H9 (cell line): ENCODE measurements at regions not wholly inside any gene's neighbourhood (a gene's known extent, or its start where the extent isn't known, plus 50 kb on each side); places are given as distances from the start of the nearest gene placed in this dataset.

Source experiments
- DNase-seq: peaks from one replicate; pipeline ENCODE4 v3.0.0-alpha.2; 2017
- H2AFZ ChIP-seq: one replicate; pipeline ENCODE4 v1.6.1; 2013; ENCODE audit warnings: mild to moderate bottlenecking, low read length, control low read depth, moderate library complexity
- H2AK5ac ChIP-seq: 2 replicates; pipeline ENCODE4 v1.6.1; 2013; ENCODE audit warnings: low read length, control low read depth, mixed read lengths; ENCODE audit not compliant: insufficient read length
- H2BK120ac ChIP-seq: one replicate; pipeline ENCODE4 v1.6.1; 2013; ENCODE audit warnings: low read depth, mild to moderate bottlenecking, low read length, control low read depth, inconsistent platforms; ENCODE audit not compliant: poor library complexity, severe bottlenecking
- H2BK12ac ChIP-seq: 2 replicates; pipeline ENCODE4 v1.6.1; 2013; ENCODE audit warnings: low read length, control low read depth, mixed read lengths, low read depth; ENCODE audit not compliant: insufficient read length
- H2BK15ac ChIP-seq: 2 replicates; pipeline ENCODE4 v1.6.1; 2013; ENCODE audit warnings: low read depth, low read length, control low read depth
- H2BK20ac ChIP-seq: one replicate; pipeline ENCODE4 v1.6.1; 2013; ENCODE audit warnings: low read depth, mild to moderate bottlenecking, low read length, control low read depth, inconsistent platforms; ENCODE audit not compliant: poor library complexity, severe bottlenecking
- H2BK5ac ChIP-seq: 2 replicates; pipeline ENCODE4 v1.6.1; 2013; ENCODE audit warnings: low read length, control low read depth, mixed read lengths; ENCODE audit not compliant: insufficient read length
- H3K14ac ChIP-seq: 2 replicates; pipeline ENCODE4 v1.6.1; 2013; ENCODE audit warnings: low read length, control low read depth; ENCODE audit not compliant: insufficient read depth
- H3K18ac ChIP-seq: 2 replicates; pipeline ENCODE4 v1.6.1; 2013; ENCODE audit warnings: low read depth, mild to moderate bottlenecking, mixed read lengths, low read length, control low read depth; ENCODE audit not compliant: insufficient read length
- H3K23ac ChIP-seq: 2 replicates; pipeline ENCODE4 v1.6.1; 2013; ENCODE audit warnings: low read length, control low read depth, mixed read lengths, low read depth; ENCODE audit not compliant: insufficient read length
- H3K23me2 ChIP-seq: 2 replicates; pipeline ENCODE4 v1.6.1; 2013; ENCODE audit warnings: low read depth, mild to moderate bottlenecking, mixed read lengths, low read length, control low read depth; ENCODE audit not compliant: insufficient read length, poor library complexity, severe bottlenecking
- H3K27ac ChIP-seq: 2 replicates; pipeline ENCODE4 v1.5.1; 2013; ENCODE audit warnings: low read length, control low read depth, mixed read lengths, low read depth; ENCODE audit not compliant: insufficient read length
- H3K27me3 ChIP-seq: 2 replicates; pipeline ENCODE4 v1.6.1; 2013; ENCODE audit warnings: low read length, control low read depth, inconsistent platforms; ENCODE audit not compliant: insufficient read depth
- H3K4ac ChIP-seq: 2 replicates; pipeline ENCODE4 v1.6.1; 2013; ENCODE audit warnings: low read depth, mild to moderate bottlenecking, control low read depth, inconsistent platforms, low read length, moderate library complexity
- H3K4me1 ChIP-seq: 2 replicates; pipeline ENCODE4 v1.6.1; 2013; ENCODE audit warnings: low read length, control low read depth, inconsistent platforms; ENCODE audit not compliant: insufficient read depth
- H3K4me2 ChIP-seq: 2 replicates; pipeline ENCODE4 v1.6.1; 2013; ENCODE audit warnings: low read length, control low read depth, mixed read lengths; ENCODE audit not compliant: insufficient read length, insufficient read depth
- H3K56ac ChIP-seq: 2 replicates; pipeline ENCODE4 v1.6.1; 2013; ENCODE audit warnings: low read depth, mild to moderate bottlenecking, mixed read lengths, low read length, control low read depth; ENCODE audit not compliant: insufficient read length
- H3K79me1 ChIP-seq: 2 replicates; pipeline ENCODE4 v1.6.1; 2013; ENCODE audit warnings: low read depth, mild to moderate bottlenecking, moderate library complexity, low read length, control low read depth, inconsistent platforms; ENCODE audit not compliant: insufficient read depth, poor library complexity, severe bottlenecking
- H3K79me2 ChIP-seq: 2 replicates; pipeline ENCODE4 v1.6.1; 2013; ENCODE audit warnings: low read length, control low read depth, inconsistent platforms; ENCODE audit not compliant: insufficient read depth
- H3K9ac ChIP-seq: 2 replicates; pipeline ENCODE4 v1.6.1; 2013; ENCODE audit warnings: low read length, control low read depth, mixed read lengths; ENCODE audit not compliant: insufficient read length; ENCODE audit errors: extremely low read depth
- H3K9me3 ChIP-seq: one replicate; pipeline ENCODE4 v1.6.1; 2013; ENCODE audit warnings: low read depth, low read length, inconsistent platforms; ENCODE audit not compliant: control insufficient read depth
- H3T11ph ChIP-seq: one replicate; pipeline ENCODE4 v1.6.1; 2013; ENCODE audit warnings: mild to moderate bottlenecking, low read length, control low read depth, inconsistent platforms
- H4K20me1 ChIP-seq: one replicate; pipeline ENCODE4 v1.6.1; 2013; ENCODE audit not compliant: control insufficient read depth, insufficient read length, insufficient read depth
- H4K5ac ChIP-seq: 2 replicates; pipeline ENCODE4 v1.6.1; 2013; ENCODE audit warnings: low read depth, mild to moderate bottlenecking, mixed read lengths, low read length, control low read depth; ENCODE audit not compliant: insufficient read length
- H4K8ac ChIP-seq: replicated peaks from 2 replicates; pipeline ENCODE4 v1.6.1; 2013; ENCODE audit warnings: low read length, control low read depth, mixed read lengths, low read depth; ENCODE audit not compliant: insufficient read length
- H4K91ac ChIP-seq: 2 replicates; pipeline ENCODE4 v1.6.1; 2013; ENCODE audit warnings: low read depth, mild to moderate bottlenecking, moderate library complexity, mixed read lengths, low read length, control low read depth; ENCODE audit not compliant: insufficient read length
- H3K27ac Mint-ChIP-seq, 3 experiments: 2 replicates in 2 of 3; 3 replicates in 1 of 3; pipeline ENCODE4 v1.8.0; 2020 to 2021; ENCODE audit warnings: mixed read lengths in 3 of 3, mild to moderate bottlenecking in 1 of 3, moderate library complexity in 1 of 3
- H3K27me3 Mint-ChIP-seq: 2 replicates; pipeline ENCODE4 v1.8.0; 2021; ENCODE audit warnings: low read depth, mild to moderate bottlenecking, moderate library complexity, mixed read lengths
- H3K36me3 Mint-ChIP-seq, 3 experiments: 2 replicates in 2 of 3; 3 replicates in 1 of 3; pipeline ENCODE4 v1.8.0; 2020 to 2021; ENCODE audit warnings: low read depth in 3 of 3, mixed read lengths in 3 of 3; ENCODE audit not compliant: insufficient read depth in 1 of 3
- H3K4me1 Mint-ChIP-seq, 2 experiments: 2 replicates each; pipeline ENCODE4 v1.8.0; 2020; ENCODE audit warnings: mixed read lengths in 2 of 2
- H3K4me3 Mint-ChIP-seq, 2 experiments: 2 replicates in 1 of 2; 3 replicates in 1 of 2; pipeline ENCODE4 v1.8.0; 2020 to 2021; ENCODE audit warnings: mild to moderate bottlenecking in 2 of 2, mixed read lengths in 2 of 2, moderate library complexity in 1 of 2
- H3K9me3 Mint-ChIP-seq, 2 experiments: 2 replicates in 1 of 2; 3 replicates in 1 of 2; pipeline ENCODE4 v1.8.0; 2020; ENCODE audit warnings: mild to moderate bottlenecking in 2 of 2, mixed read lengths in 2 of 2, moderate library complexity in 1 of 2
- TF ChIP-seq, protein P1 (sequence below): fragments of 200-600 bp; sonication (generic); conservative IDR thresholded peaks from 3 replicates; pipeline ENCODE4 v1.8.0; 2021; ENCODE audit warnings: antibody characterized with exemption, mild to moderate bottlenecking

DNA sequence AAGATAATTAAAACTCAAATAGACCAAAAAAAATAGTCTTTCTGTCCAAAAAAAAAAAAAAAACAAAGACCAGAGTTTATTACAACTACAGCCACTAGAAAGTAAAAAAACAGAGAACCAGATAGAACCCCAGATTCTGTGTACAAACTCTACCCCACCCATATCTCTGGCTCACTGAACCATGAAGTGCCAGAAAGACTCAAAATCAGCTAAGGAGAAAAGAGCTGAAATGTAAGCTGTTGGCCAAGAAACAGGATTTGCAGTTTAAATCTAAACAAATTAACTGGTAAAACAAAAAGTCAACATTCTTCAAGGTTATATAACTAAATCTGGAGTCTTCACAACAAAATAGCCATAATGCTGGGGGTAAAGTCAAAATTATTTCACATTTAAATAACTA lies 278.9 kb downstream of the SEC16B start:
- Histone ChIP-seq H3K56ac (no peak overlapping the region), H3K4me1 (no peaks in the 10 kb centered on the region; the same call in 1 of the 2 replicates), H3K27me3 (no peaks in the 10 kb centered on the region), H3K9me3 (no peaks in the 10 kb centered on the region), H4K8ac (no peak overlapping the region), H4K91ac (no peak overlapping the region), H3K79me1 (no peaks in the 10 kb centered on the region), H4K20me1 (no peaks in the 10 kb centered on the region), H3K27ac (no peak overlapping the region), H3T11ph (no peak overlapping the region), H2BK12ac (no peak overlapping the region), H3K23ac (no peak overlapping the region), H3K4ac (no peak overlapping the region), H2AFZ (no peak overlapping the region), H2AK5ac (no peak overlapping the region), H2BK120ac (no peak overlapping the region), H3K18ac (no peak overlapping the region), H2BK5ac (no peak overlapping the region), H2BK20ac (no peak overlapping the region), H4K5ac (no peak overlapping the region), H3K9ac (no peak overlapping the region), H3K79me2 (no peaks in the 10 kb centered on the region), H2BK15ac (no peak overlapping the region), H3K23me2 (no peaks in the 10 kb centered on the region), H3K14ac (no peak overlapping the region), H3K4me2 (no peak overlapping the region)
- Mint-ChIP-seq H3K4me3 (no peak overlapping the region), H3K9me3 (peaks cover 31% of the 10 kb centered on the region in 2 experiments), H3K4me1 (peaks cover 0 to 2% of the 10 kb centered on the region in 2 experiments; a peak in 2 of 4 replicates), H3K27ac (no peak overlapping the region), H3K36me3 (peaks cover 11 to 29% (median 17%) of the 10 kb centered on the region in 3 experiments), H3K27me3 (no peaks in the 10 kb centered on the region; the same call in 1 of the 2 replicates)
- DNase-seq: no peak
- TF ChIP-seq, protein P1, sequence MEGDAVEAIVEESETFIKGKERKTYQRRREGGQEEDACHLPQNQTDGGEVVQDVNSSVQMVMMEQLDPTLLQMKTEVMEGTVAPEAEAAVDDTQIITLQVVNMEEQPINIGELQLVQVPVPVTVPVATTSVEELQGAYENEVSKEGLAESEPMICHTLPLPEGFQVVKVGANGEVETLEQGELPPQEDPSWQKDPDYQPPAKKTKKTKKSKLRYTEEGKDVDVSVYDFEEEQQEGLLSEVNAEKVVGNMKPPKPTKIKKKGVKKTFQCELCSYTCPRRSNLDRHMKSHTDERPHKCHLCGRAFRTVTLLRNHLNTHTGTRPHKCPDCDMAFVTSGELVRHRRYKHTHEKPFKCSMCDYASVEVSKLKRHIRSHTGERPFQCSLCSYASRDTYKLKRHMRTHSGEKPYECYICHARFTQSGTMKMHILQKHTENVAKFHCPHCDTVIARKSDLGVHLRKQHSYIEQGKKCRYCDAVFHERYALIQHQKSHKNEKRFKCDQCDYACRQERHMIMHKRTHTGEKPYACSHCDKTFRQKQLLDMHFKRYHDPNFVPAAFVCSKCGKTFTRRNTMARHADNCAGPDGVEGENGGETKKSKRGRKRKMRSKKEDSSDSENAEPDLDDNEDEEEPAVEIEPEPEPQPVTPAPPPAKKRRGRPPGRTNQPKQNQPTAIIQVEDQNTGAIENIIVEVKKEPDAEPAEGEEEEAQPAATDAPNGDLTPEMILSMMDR: no peak
